ENCODE measurements at regions not wholly inside any gene's neighbourhood (a gene's known extent, or its start where the extent isn't known, plus 50 kb on each side); places are given as distances from the start of the nearest gene placed in this dataset.
A peak's percentile ranks its signal among the peaks of the same experiment; 100 is the strongest.

- TF ChIP-seq CTCF (conservative IDR thresholded peaks at IDR 0.05; ENCODE audit: low read depth, low read length) = no peak
- no peak for DNase-seq (ENCODE audit: low read depth)
- H3K4me3 ChIP-seq (ENCODE audit: low read depth, low read length) = no peak overlapping the region
These were observed 1352.7 kb upstream of the ADGRL2 start for GRCh38 chr1:80448081-80448480.

GRCh38 chr1:80447526-80447925, 1353.2 kb upstream of the ADGRL2 start:
- TF ChIP-seq CTCF (conservative IDR thresholded peaks at IDR 0.05; ENCODE audit: low read depth, low read length) = no peak
- DNase-seq (ENCODE audit: low read depth) = no peak
- no peak overlapping the region for H3K4me3 ChIP-seq (ENCODE audit: low read depth, low read length)

- H3K4me3 ChIP-seq (ENCODE audit: low read depth, low read length) = no peak overlapping the region
- DNase-seq (ENCODE audit: low read depth) = no peak
- no peak for TF ChIP-seq CTCF (conservative IDR thresholded peaks at IDR 0.05; ENCODE audit: low read depth, low read length)
These were observed 1355.7 kb upstream of the ADGRL2 start for GRCh38 chr1:80445033-80445432.

GRCh38 chr1:80444171-80444570, 1356.6 kb upstream of the ADGRL2 start:
- H3K4me3 ChIP-seq (ENCODE audit: low read depth, low read length) = no peak overlapping the region
- TF ChIP-seq CTCF (conservative IDR thresholded peaks at IDR 0.05; ENCODE audit: low read depth, low read length) = no peak
- no peak for DNase-seq (ENCODE audit: low read depth)

GRCh38 chr1:80441664-80442063, 1359.1 kb upstream of the ADGRL2 start:
- peak; percentile 59 for TF ChIP-seq CTCF (conservative IDR thresholded peaks at IDR 0.05; ENCODE audit: low read depth, low read length)
- peak; percentile 19 for DNase-seq (ENCODE audit: low read depth)
- peak overlapping the region; percentile 31 for H3K4me3 ChIP-seq (ENCODE audit: low read depth, low read length)

- H3K4me3 ChIP-seq (ENCODE audit: low read depth, low read length) = no peak overlapping the region
- no peak for TF ChIP-seq CTCF (conservative IDR thresholded peaks at IDR 0.05; ENCODE audit: low read depth, low read length)
- DNase-seq (ENCODE audit: low read depth) = no peak
These were observed 1363.9 kb upstream of the ADGRL2 start for GRCh38 chr1:80436851-80437250.

- TF ChIP-seq CTCF (conservative IDR thresholded peaks at IDR 0.05; ENCODE audit: low read depth, low read length) = no peak
- no peak for DNase-seq (ENCODE audit: low read depth)
- H3K4me3 ChIP-seq (ENCODE audit: low read depth, low read length) = no peak overlapping the region
These were observed 1372.9 kb upstream of the ADGRL2 start for GRCh38 chr1:80427881-80428280.

All from epithelial cell of proximal tubule (primary cell).